IMR-90 (cell line): ENCODE measurements at regions not wholly inside any gene's neighbourhood (a gene's known extent, or its start where the extent isn't known, plus 50 kb on each side); places are given as distances from the start of the nearest gene placed in this dataset.

Source experiments
- ATAC-seq: fragments of 200-7000 bp; cut with Tn5 transposase; 2 replicates; pipeline ENCODE4 v1.9.1; 2020; ENCODE audit warnings: low read depth, mild to moderate bottlenecking, moderate library complexity
- BruUV-seq: library from RNA; stranded (reverse); fragments of 400-500 nt; replicated peaks from 2 replicates; lab custom pipeline; 2021; lab: Mats Ljungman, UMichigan
- CTCF ChIA-PET: fragments of 300-600 bp; formaldehyde crosslinking; extraction: SDS; loops from one replicate; lab custom pipeline; 2021; ENCODE audit warnings: antibody characterized with exemption; lab: Yijun Ruan, JAX
- POLR2A ChIA-PET: fragments of 300-600 bp; sonication (Branson Sonifier 250); formaldehyde crosslinking; loops from one replicate; lab custom pipeline; 2022; ENCODE audit warnings: antibody characterized with exemption; ENCODE audit not compliant: unreplicated experiment; lab: Charles Lee
- DNase-seq: peaks from one replicate; pipeline ENCODE4 v3.0.0; 2013
- H2AFZ ChIP-seq: replicated peaks from 2 replicates; pipeline ENCODE3; 2013; ENCODE audit warnings: low read length, mild to moderate bottlenecking; ENCODE audit not compliant: poor library complexity
- H2AK5ac ChIP-seq: 2 replicates; pipeline ENCODE4 v1.6.1; 2013; ENCODE audit warnings: low read depth, low read length, inconsistent platforms
- H2AK9ac ChIP-seq: replicated peaks from 2 replicates; pipeline ENCODE3; 2013; ENCODE audit warnings: mild to moderate bottlenecking, low read depth, low read length, moderate library complexity; ENCODE audit not compliant: poor library complexity
- H2BK120ac ChIP-seq: 2 replicates; pipeline ENCODE4 v1.6.1; 2013; ENCODE audit warnings: low read depth, low read length, inconsistent platforms
- H2BK15ac ChIP-seq: 3 replicates; pipeline ENCODE4 v1.6.1; 2013; ENCODE audit warnings: low read depth, low read length, inconsistent platforms
- H2BK20ac ChIP-seq: 2 replicates; pipeline ENCODE4 v1.6.1; 2013; ENCODE audit warnings: low read depth, mild to moderate bottlenecking, inconsistent platforms, low read length, moderate library complexity
- H2BK5ac ChIP-seq: 2 replicates; pipeline ENCODE4 v1.6.1; 2013; ENCODE audit warnings: mild to moderate bottlenecking, low read depth, low read length, inconsistent platforms; ENCODE audit not compliant: poor library complexity, severe bottlenecking
- H3K14ac ChIP-seq: replicated peaks from 2 replicates; pipeline ENCODE4 v1.6.1; 2013; ENCODE audit warnings: low read depth, low read length, inconsistent platforms
- H3K18ac ChIP-seq: 2 replicates; pipeline ENCODE4 v1.6.1; 2013; ENCODE audit warnings: low read depth, low read length, control low read depth
- H3K23ac ChIP-seq: 2 replicates; pipeline ENCODE4 v1.6.1; 2013; ENCODE audit warnings: low read depth, low read length, inconsistent platforms
- H3K27ac ChIP-seq: 2 replicates; pipeline ENCODE4 v1.5.1; 2013; ENCODE audit warnings: mild to moderate bottlenecking, control low read depth, low read length; ENCODE audit not compliant: insufficient read depth
- H3K27me3 ChIP-seq: 2 replicates; pipeline ENCODE4 v1.6.1; 2013; ENCODE audit warnings: low read length; ENCODE audit not compliant: control insufficient read depth, insufficient read depth
- H3K36me3 ChIP-seq: 2 replicates; pipeline ENCODE4 v1.6.1; 2013; ENCODE audit warnings: low read length, mixed read lengths; ENCODE audit not compliant: control insufficient read depth, insufficient read depth
- H3K4ac ChIP-seq: 2 replicates; pipeline ENCODE4 v1.6.1; 2013; ENCODE audit warnings: low read depth, low read length, inconsistent platforms
- H3K4me1 ChIP-seq: 2 replicates; pipeline ENCODE4 v1.6.1; 2013; ENCODE audit warnings: low read length, mixed read lengths; ENCODE audit not compliant: control insufficient read depth, insufficient read depth
- H3K4me2 ChIP-seq: 2 replicates; pipeline ENCODE4 v1.6.1; 2013; ENCODE audit warnings: low read depth, mild to moderate bottlenecking, control low read depth, low read length, moderate library complexity
- H3K4me3 ChIP-seq: 2 replicates; pipeline ENCODE4 v1.5.1; 2013; ENCODE audit warnings: low read depth, mild to moderate bottlenecking, control low read depth, low read length, moderate library complexity; ENCODE audit not compliant: insufficient read depth
- H3K56ac ChIP-seq: 2 replicates; pipeline ENCODE4 v1.6.1; 2013; ENCODE audit warnings: low read length, inconsistent platforms; ENCODE audit not compliant: insufficient read depth; ENCODE audit errors: extremely low read depth
- H3K79me1 ChIP-seq, 2 experiments: 2 replicates each; pipeline ENCODE4 v1.6.1; 2013; ENCODE audit warnings: low read length in 2 of 2, inconsistent platforms in 1 of 2, low read depth in 1 of 2
- H3K9ac ChIP-seq: 2 replicates; pipeline ENCODE4 v1.6.1; 2013; ENCODE audit warnings: low read depth, low read length, control low read depth
- H3K9me1 ChIP-seq: 2 replicates; pipeline ENCODE4 v1.6.1; 2013; ENCODE audit warnings: low read length, inconsistent platforms; ENCODE audit not compliant: insufficient read depth
- H3K9me3 ChIP-seq: 2 replicates; pipeline ENCODE4 v1.6.1; 2013; ENCODE audit warnings: low read length; ENCODE audit not compliant: control insufficient read depth, insufficient read depth
- H4K20me1 ChIP-seq: 2 replicates; pipeline ENCODE4 v1.6.1; 2013; ENCODE audit warnings: low read length, inconsistent platforms; ENCODE audit not compliant: insufficient read depth
- H4K5ac ChIP-seq: 2 replicates; pipeline ENCODE4 v1.6.1; 2013; ENCODE audit warnings: mild to moderate bottlenecking, low read depth, low read length, control low read depth
- H4K8ac ChIP-seq, 2 experiments: 2 replicates each; pipeline ENCODE4 v1.6.1; 2013; ENCODE audit warnings: low read depth in 2 of 2, low read length in 2 of 2, control low read depth in 1 of 2, inconsistent platforms in 1 of 2
- H4K91ac ChIP-seq: 2 replicates; pipeline ENCODE4 v1.6.1; 2013; ENCODE audit warnings: low read depth, low read length, inconsistent platforms; ENCODE audit not compliant: insufficient read depth
- BHLHE40 ChIP-seq: fragments of 150-350 bp; IDR thresholded peaks from 2 replicates; pipeline ENCODE4 v1.6.1; 2016; ENCODE audit warnings: mild to moderate bottlenecking, low read depth, low read length
- CEBPB ChIP-seq: IDR thresholded peaks from 2 replicates; pipeline ENCODE4 v1.6.1; 2012; ENCODE audit warnings: low read depth, low read length, improper control_type of control experiment
- CHD1 ChIP-seq: IDR thresholded peaks from 2 replicates; pipeline ENCODE4 v1.6.1; 2012; ENCODE audit warnings: low read depth, low read length, improper control_type of control experiment
- MAFK ChIP-seq: IDR thresholded peaks from 2 replicates; pipeline ENCODE4 v1.6.1; 2012; ENCODE audit warnings: low read depth, low read length, improper control_type of control experiment
- MAZ ChIP-seq: IDR thresholded peaks from 2 replicates; pipeline ENCODE4 v1.6.1; 2012; ENCODE audit warnings: low read depth, mild to moderate bottlenecking, low read length, improper control_type of control experiment, moderate library complexity, borderline replicate concordance
- RAD21 ChIP-seq: IDR thresholded peaks from 2 replicates; pipeline ENCODE4 v1.6.1; 2012; ENCODE audit warnings: low read length, improper control_type of control experiment
- RFX5 ChIP-seq: IDR thresholded peaks from 2 replicates; pipeline ENCODE4 v1.8.0; 2012; ENCODE audit warnings: low read depth, mild to moderate bottlenecking, low read length, moderate library complexity
- WGBS, 2 experiments: methylation state at CpG; one replicate each; pipeline versions ENCODE4 v1.1.5 to v1.1.7; 2013; ENCODE audit warnings: missing lambda C conversion rate in 2 of 2; ENCODE audit not compliant: insufficient read length in 1 of 2; ENCODE audit errors: extremely low coverage in 2 of 2; 5-methylcytosine and 5-hydroxymethylcytosine counted together
- dilution Hi-C: fragments of 300-500 bp; cut with HindIII; formaldehyde crosslinking; loops from one replicate; pipeline ENCODE4 v1.14.3; 2018; ENCODE audit warnings: low sequenced_read_pairs; ENCODE audit not compliant: unreplicated experiment
- in situ Hi-C: fragments of 300-500 bp; cut with MboI; formaldehyde crosslinking; loops from 3 replicates; pipeline ENCODE4 v1.14.3; 2019; ENCODE audit warnings: low sequenced_read_pairs, inconsistent platforms, mixed read lengths
- intact Hi-C: fragments of 100-400 bp; cut with micrococcal nuclease; formaldehyde crosslinking; loops from 2 replicates; pipeline ENCODE4 v1.10.0; 2022
- TF ChIP-seq, protein P1 (sequence below): conservative IDR thresholded peaks from 2 replicates; pipeline ENCODE4 v1.5.1; 2012; ENCODE audit warnings: mild to moderate bottlenecking, low read depth, low read length, improper control_type of control experiment

DNA sequence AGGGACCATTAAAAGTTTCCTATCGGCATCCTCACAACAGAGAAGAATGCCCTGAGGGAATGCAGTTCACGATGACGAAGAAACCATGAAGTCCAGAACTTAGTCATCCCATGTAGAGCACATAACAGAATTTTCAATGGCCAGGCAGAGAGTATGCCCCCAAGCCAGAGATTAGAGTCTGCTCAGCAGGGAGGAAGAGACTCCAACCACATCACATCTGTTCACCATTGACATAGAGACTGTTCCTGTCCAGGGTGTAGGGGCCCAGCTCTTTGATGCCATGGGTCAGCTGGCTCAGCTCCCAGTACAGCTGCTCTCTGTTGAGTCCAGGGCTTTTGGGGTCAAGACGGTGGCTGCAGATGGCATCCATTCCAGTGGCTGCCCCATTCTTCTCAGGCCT, 68.2 kb downstream of the MBD3L1 start:
- Histone ChIP-seq H4K5ac (no peak overlapping the region), H3K9ac (no peak overlapping the region), H2BK120ac (no peak overlapping the region), H3K27me3 (no peaks in the 10 kb centered on the region), H2AFZ (no peak overlapping the region), H3K18ac (no peak overlapping the region), H3K9me1 (no peaks in the 10 kb centered on the region), H2BK5ac (no peak overlapping the region), H3K14ac (no peak overlapping the region), H3K36me3 (no peaks in the 10 kb centered on the region), H2AK5ac (no peak overlapping the region), H3K23ac (no peak overlapping the region), H3K4me1 (no peaks in the 10 kb centered on the region), H4K20me1 (no peaks in the 10 kb centered on the region), H3K4me3 (no peak overlapping the region), H3K27ac (no peak overlapping the region), H4K8ac (no peak overlapping the region), H3K9me3 (peaks cover 36% of the 10 kb centered on the region), H3K79me1 (no peaks in the 10 kb centered on the region), H4K91ac (no peak overlapping the region), H2BK15ac (no peak overlapping the region), H3K56ac (no peak overlapping the region), H3K4ac (no peak overlapping the region), H3K4me2 (no peak overlapping the region), H2AK9ac (no peak overlapping the region), H2BK20ac (no peak overlapping the region)
- BruUV-seq = no TSS peak
- no CpG with 5 or more reads among the region's 4 CpGs for WGBS, 2 experiments
- ATAC-seq (no peak), DNase-seq (no peak)
- POLR2A ChIA-PET = no interaction called here
- TF ChIP-seq RAD21 = no peak
- TF ChIP-seq, protein P1, sequence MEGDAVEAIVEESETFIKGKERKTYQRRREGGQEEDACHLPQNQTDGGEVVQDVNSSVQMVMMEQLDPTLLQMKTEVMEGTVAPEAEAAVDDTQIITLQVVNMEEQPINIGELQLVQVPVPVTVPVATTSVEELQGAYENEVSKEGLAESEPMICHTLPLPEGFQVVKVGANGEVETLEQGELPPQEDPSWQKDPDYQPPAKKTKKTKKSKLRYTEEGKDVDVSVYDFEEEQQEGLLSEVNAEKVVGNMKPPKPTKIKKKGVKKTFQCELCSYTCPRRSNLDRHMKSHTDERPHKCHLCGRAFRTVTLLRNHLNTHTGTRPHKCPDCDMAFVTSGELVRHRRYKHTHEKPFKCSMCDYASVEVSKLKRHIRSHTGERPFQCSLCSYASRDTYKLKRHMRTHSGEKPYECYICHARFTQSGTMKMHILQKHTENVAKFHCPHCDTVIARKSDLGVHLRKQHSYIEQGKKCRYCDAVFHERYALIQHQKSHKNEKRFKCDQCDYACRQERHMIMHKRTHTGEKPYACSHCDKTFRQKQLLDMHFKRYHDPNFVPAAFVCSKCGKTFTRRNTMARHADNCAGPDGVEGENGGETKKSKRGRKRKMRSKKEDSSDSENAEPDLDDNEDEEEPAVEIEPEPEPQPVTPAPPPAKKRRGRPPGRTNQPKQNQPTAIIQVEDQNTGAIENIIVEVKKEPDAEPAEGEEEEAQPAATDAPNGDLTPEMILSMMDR = no peak
- no peak for TF ChIP-seq BHLHE40
- TF ChIP-seq CEBPB = no peak
- TF ChIP-seq CHD1 = no peak
- TF ChIP-seq RFX5 = no peak
- no peak for TF ChIP-seq MAZ
- TF ChIP-seq MAFK = no peak
- CTCF ChIA-PET = no interaction called here
- intact Hi-C loops = no loop called here
- in situ Hi-C loops = no loop called here
- dilution Hi-C loops = no loop called here
